Retina (tissue), 1 donor: ENCODE measurements at regions not wholly inside any gene's neighbourhood (a gene's known extent, or its start where the extent isn't known, plus 50 kb on each side); places are given as distances from the start of the nearest gene placed in this dataset.
"Not testable (repeated sequence)": the region's sequence is repeated elsewhere in the genome, so short reads cannot be mapped to it uniquely, and the experiment has no call there.

Source experiments
- DNase-seq: peaks from one replicate; pipeline ENCODE4 v3.0.0-alpha.2; 2016

DNA sequence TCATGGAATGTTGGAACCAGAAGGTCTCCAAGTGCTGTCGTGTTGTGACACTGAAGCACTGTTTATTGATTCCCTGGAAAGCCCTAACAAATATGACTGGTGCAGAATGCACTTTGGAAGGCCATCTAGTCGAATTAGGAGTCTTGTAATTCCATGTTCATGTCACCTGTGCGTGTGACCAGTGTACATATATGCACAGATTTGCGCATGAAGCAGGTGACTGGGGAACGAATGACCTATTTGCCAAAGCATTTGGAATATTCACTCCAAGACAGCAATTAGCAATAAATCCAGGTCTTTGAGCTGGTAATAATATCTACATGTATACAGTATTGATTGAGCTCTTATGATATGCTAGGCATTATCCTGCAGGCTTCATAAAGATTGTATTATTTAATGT is 177.5 kb upstream of the PFN2 start:
- DNase-seq, result no peak

DNA sequence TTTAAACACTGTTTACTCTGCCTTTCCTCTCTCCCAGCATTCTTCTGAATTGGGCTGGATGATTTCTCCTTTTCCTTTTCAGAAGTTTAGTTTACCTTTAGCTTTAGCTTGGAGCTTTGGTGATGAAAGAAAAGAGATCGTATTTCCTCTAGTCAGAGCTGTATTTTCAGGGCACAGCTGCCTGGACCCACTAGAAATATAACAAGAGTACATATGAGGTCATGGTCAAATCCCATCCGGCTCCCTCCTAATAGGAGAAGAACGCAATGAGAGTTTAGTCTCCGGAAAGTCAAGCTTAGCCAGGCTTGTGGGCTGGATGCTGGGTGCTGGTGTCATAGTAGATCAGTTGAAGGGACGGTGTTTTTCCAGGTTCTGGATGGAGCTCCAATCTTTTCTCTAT is 177.1 kb upstream of the PFN2 start:
- no peak for DNase-seq

DNA sequence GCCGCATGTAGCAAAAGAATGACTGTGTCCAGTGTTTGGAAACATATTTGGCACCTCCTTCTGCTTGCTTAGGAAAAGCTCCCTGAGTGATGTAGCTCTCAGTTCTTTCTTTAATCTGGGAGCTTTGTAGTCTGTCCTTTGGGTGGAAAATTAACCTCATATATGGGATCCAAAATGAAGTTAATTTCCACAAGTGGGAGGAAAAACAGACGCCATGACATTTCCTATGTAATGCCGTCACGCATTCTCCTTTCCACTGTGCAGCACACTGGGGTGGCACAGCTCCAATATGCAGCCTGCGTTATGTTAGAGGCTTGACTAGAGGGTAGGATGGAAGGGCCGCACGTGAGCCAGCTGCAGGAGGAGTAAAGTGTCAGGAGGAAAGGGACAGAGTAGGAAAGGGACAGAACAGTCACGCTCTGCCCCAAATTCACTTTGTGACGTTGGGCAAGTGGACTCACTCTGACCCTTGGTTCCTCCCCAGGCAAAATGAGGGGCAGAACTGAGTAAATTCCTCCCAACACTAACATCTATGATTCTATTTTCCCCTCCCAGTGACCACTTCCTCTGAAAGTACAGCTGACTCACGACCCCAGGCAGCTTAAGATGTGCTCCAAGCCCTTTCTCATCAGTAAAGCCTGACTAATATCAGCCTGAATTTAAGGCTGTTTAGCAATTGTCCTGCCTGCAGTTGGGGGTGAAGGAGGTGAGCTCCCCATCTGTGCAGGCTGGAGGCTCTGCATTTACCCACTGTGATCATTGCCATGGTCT is 176.5 kb upstream of the PFN2 start:
- DNase-seq, result no peak

DNA sequence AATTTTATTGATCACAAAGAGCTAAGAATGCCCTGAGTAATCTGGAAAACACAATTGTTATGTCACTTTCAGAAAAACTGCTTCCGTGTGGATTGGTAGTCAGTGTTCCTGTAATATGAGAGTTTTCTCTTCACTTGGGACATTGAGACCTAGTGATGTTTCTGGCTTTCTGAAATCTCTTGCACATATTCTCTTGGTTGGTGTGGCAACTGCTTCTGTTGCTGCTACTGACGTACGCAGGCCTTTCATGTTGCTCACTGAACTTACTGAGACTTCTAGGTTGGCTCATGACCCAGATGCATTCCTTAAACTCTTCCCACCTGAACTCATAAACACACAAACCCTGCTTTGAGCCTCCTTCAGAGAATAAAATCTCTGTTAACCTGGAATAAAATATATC is 175.0 kb upstream of the PFN2 start:
- no peak for DNase-seq

DNA sequence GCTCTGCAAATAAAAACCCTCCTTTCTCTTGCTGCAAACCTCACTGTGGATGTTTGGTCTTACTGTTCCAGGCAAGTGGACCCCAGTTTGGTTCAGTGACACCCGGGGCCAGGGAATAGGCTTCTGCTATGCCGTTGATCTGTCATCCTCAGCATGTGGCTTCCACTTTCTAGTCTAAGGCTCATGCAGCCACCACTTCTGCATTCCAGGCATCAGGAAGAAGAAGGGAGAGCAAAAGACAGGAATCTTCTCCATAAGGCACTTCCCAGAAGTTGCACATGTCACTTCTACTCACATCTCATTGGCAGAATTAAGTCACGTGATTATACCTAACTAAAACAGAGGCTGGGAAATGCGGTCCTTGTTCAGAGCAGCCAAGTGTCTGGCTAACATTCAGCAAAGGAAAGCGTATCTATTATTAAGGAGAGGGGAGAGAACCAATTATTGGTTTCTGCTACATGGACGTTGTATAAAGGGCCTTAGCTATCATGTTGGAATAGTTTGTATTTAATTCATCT is 173.6 kb upstream of the PFN2 start:
- DNase-seq, result no peak

DNA sequence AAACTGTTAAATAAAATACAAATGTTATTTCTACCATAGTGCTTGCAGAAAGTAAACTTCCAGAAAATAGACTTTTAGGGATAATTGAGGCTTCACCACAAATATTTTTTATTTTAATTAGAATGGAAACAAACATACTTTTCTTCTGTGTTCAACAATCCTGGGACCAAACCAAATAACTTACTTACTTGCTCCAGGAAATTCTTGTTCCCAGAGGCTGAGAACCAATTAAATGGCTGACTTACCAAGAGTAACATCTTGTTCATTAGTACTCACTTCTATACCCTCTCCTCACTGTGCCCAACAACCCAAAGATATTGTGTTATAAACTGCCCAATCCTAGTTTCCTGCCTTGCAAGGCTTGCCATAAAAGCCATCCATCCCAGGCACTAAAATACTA is 172.2 kb upstream of the PFN2 start:
- no peak for DNase-seq

DNA sequence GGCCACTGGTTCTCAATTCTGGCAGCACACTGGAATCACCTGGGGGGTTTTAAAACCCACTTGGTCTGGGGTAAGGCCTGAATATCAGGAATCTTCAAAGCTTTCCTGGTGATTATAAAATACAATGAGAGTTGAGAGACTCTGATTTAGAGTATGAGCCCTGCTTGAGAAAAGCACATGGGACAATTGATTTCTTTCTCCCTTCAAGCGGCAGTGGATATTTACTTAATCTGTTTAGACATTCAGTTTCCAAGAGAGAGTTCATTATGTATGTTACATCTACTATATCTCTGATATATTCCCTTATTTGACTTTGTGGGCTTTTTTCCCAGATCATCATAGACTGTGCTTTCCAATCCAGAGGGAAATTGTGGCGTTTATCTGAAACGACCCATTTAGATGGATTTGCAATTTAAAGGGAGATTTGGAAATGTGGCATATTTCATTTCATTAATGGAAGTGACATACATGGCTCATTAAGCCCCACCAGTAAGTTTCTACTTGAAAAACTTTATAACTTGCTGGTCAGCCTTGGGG is 171.2 kb upstream of the PFN2 start:
- no peak for DNase-seq

DNA sequence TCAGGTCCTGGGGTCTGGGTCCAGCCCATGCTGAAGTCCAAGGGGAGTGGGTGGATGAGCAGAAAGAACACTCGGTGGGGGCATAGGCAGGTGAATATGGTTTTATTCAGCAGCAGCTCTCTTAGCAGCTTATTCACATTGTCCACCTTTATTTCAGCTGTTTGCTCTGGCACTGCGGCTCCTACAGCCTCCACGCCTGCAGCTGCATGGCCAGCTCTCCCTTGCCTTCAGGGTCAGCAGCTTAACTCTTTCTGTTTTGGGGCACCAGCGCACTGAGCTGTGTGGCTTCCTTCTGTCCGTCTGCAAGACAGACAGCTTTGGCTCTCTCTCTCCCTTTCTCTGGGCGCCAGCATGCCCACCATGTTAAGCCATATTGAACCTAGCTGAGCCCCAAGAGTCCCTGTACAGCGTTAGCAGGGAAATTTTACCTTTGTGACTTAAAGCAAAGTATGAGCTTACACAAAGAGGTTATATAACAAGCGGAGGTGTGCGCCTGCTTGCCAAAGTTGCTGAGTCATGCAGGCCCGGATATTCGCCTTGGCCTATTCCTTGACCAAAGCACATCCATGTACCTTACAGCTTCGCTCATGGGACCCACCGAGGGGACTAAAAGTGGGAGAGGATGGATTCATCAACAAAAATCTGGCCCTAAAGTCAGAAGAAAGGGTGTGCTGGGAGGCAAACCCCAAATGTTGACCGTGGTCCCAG is 170.1 kb upstream of the PFN2 start:
- no peak for DNase-seq

DNA sequence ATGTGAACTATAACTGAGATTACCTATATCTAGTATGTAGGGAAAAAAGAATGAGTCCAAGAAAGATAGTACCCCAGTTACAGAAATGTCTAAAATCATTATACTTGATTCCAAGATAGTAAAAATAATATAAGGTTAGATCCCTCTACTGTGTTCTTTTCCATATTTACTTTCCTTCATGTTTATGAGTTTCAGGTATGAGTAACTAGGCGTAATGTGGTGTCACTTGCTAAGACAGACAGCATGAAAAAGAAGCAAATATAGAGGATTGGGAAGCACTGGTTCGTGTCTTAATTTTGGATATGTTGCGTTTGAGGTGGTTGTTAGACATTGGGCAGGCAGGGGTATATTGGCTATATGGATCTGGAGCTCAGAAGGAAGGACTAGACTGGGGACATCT is 168.1 kb upstream of the PFN2 start:
- DNase-seq, result no peak

DNA sequence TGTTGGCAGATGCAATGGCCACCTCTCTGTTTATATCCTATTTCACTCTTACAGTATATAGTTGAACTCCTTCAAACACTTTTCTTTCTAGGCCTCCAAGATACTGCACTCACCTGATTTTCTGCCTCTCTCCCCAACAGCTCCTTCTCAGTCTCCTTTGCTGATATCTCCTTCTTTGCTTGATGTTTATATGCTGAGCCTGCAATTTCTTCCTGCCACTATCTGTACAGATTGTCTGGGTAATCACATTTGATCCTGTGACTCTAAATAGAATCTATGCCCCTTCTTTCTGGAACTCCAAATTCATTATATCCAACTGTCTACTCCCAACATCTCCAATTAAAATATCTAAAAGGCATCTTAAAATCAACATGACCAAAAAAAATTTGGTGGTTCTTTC is 165.5 kb upstream of the PFN2 start:
- DNase-seq, result no peak

DNA sequence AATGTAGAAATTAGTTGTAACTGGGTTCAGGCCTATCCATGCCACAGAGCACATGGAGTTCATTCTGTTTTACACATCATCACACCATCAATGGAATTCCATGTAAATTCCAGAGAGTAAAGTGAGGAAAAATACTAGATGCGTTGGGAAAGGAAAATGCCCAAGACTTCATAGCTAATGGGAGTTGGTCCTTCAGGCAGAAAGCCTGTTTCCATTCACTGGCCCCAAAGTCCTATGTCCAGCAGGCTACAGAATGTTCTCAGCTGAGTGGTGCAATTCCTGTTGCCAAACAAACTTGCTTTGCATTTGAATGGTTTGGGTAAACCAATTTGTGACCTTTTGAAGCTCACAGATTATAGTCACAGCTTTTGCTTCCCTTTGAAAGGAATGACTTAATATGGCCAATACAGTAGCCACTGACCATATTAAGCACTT is 164.6 kb upstream of the PFN2 start:
- no peak for DNase-seq

DNA sequence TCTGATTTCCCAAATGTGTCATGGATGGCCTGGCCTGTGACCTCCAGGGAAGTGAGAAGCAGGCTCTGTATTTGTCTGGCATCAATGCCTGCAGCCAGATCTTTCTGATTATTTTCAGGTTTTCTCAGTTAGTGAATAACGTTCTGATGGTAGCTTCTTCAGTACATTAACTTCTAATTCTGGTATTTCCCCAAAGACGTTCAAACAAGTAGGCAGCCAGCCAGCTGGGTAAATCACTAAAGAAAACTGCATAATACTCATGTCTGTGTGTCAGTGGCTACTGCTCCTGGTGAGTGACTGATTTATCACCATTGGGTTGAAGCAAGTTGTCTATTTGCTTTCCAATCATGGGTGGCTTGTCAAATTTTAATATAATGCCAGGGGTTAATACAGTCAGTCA is 162.6 kb upstream of the PFN2 start:
- DNase-seq, result no peak

DNA sequence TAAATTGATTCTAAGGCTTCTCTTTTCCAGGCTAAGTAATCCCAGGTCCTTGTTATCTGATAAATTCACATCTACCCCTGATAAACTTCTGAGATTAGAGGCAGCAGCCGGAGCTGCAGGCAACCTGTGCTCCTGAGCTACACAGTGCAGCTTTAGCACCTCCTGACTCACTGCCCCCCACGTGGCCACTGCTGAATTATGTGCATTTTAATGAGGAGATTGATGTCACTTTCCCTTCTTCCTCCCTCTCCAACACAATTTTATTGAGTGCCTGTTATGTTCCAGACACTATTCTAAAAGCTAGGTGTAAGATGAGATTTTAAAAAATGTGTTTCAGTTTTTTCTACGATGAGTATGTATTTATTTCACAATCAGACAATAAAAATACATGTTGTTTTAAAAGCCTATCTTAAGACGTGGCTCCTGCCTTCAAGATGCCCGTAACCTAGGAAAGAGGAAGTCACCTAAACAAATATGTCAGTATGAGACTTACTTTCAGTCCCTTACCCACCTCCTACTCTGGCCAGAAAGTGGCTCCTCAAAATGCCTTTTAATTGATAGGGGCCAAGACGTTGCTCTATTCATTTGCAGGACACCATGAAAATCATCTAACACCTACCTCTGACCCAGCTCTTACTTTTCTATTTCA is 161.5 kb upstream of the PFN2 start:
- DNase-seq, result no peak

DNA sequence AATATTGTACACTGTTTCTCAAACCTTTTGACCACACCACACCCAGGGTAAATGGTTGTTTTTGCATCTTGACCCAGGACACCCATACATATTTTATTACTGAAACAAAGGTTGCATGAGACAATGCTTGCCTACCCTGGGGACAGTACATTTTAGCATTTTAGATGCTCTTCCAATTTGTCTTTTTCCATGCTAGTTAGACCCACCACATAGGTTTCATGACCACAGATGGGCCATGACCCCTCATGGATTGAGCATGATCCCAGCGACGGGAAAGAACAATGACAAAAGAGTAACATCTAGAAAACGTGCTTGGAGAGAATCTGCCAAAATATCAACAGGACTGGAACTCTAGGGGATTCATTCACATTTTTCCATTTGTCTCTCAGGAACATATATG is 161.0 kb upstream of the PFN2 start:
- DNase-seq, result no peak

DNA sequence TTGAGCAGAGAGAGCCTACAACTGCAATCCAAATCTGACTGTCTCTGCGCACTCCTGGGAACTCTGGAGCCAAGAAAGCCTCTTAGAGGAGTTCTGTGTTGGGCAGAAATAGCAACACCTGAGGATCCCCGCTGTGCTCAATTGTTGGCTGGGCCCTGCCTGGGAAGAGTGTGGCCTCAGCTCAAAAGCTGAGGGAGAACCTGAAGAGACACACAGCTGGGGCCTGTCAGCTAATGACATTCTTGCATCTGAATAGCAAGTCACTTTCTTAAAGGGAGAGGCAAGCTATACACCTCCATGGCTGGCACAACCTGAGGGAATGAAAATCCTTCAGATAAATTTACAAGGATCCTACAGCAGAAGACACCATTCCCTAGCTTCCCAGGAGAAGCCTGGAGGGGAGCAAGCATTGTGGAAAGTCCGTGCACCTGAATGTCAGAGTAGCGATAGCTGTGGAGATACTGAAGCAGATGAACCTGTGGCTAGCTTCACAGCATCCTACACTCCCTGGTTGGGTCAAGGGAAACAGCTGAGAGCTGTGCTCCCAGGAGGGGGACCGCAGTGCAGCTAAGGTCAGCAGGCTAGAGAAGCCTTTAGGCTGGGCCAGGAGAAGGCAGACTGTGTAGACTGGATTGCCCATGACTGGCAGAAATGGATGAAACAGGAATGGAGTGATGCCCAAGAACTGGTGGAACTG is 159.9 kb upstream of the PFN2 start:
- DNase-seq, result no peak

DNA sequence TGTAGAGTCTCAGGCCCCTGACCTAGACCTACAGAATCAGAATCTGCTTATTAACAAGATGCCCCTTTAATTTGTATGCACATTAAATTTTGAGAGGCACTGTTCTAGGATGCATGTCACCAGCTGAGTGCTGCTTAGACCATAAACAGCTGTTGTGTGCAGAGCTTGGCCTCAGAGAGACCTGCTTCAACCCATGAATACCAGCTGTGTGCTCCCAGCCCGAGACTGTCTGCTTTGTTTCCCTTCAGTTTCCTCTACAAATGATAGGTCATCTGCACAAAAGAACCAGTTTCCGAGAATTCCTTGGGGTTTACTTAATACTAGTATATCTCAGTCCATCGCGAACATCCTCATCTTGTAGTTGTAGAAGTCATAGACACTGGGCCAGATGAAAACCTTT is 158.5 kb upstream of the PFN2 start:
- DNase-seq, result no peak

DNA sequence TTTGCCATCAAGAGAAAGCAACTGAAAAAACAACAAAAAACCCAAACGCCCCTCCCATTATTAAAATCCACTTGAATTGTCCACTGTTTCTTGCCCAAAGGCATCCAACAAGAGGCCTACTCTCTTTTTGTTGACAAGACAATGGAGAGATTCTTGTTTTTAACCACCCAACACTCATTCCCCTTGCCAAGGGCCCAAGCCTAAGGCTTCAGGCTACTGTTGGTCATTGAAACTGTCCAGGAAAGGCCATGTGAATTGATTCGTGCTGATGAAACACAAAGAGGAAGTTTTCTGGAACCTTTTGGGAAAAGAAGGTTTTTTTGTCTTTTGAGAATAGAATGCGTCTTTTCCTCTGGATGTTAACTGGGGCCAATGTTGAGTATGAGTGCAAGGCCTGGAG is 157.4 kb upstream of the PFN2 start:
- DNase-seq, result no peak

DNA sequence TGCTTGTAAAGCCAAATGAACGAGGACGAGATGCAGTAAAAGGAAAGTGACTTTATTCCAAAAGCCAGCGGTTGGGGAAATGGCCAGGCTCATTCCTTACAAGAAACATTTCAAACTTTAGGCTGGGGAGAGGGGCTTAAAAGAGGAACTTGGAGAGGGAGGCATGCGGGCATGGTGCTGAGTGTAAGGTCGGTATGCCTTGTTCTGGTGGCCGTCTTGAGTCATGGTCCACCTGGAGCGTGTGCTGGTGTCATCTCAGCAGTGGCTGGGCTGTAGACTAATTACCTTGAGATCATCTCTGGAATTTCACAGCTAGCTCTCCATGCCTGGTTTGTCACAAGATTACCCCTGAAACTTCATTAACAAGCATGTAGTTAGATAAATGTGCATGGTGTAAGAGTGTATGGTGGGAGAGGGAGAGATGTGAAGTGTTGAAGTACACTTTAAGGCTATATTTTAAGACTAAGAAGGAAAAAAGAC is 156.4 kb upstream of the PFN2 start:
- no peak for DNase-seq

DNA sequence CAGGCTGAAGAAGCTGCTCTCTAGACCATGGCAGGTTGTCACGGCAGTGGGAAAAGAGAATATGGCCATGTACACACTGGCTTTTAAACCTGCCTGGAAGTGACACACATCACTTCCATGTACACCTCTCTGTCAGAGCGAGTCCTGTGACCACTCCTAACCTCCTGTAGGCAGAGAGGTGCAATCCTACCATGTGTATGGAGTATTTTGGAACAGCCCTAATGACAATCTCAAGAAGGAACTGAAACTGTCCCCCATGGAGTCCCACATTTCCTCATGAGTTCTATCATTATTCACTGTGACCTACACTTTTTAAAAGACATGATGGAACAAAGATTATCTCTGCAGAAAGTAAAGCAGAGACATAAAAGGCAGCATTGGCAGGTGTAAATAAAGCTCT is 153.4 kb upstream of the PFN2 start:
- DNase-seq, result no peak

DNA sequence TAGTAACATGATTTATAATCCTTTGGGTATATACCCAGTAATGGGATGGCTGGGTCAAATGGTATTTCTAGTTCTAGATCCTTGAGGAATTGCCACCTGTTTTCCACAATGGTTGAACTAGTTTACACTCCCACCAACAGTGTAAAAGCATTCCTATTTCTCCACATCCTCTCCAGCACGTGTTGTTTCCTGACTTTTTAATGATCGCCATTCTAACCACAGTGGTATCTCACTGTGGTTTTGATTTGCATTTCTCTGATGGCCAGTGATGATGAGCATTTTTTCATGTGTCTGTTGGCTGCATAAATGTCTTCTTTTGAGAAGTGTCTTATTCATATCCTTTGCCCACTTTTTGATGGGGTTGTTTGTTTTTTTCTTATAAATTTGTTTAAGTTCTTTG is 152.6 kb upstream of the PFN2 start:
- DNase-seq, result not testable (repeated sequence)

DNA sequence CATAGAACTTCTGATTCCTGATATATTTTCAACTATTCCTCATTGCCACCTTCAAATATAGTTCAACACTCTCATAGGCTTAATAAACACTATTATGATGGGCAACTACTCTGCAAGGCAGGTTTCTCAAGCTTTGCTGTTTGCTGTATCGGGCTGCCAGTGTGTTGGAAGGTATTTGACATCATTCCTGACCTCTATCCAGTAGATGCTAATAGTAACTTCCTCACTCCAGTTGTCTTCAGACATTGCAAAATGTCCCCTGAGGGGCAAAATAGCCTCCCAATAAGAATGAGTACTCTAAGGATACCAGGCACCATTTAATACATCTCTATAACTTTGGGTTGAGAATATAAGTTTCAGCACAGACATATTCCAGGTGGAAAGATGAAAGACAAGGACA is 147.5 kb upstream of the PFN2 start:
- DNase-seq, result no peak

DNA sequence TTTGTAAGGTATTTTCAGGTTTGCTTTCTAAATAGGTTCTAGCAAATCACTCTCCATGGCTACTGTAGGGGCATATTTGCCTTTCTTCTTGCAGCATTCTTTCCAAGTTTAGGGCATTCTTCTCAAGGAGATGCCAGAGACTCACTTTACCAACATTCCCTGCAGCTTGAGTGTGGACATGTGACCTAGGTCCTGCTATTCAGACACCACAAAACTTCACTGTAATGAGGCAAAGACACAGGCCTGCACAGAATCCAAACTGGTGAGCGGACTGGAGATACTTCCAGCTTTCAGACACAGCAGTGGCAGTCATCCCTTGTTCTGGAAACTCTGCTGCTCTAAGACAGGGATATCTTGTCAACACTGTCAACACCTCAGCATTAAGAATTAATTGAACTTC is 146.4 kb upstream of the PFN2 start:
- DNase-seq, result no peak

DNA sequence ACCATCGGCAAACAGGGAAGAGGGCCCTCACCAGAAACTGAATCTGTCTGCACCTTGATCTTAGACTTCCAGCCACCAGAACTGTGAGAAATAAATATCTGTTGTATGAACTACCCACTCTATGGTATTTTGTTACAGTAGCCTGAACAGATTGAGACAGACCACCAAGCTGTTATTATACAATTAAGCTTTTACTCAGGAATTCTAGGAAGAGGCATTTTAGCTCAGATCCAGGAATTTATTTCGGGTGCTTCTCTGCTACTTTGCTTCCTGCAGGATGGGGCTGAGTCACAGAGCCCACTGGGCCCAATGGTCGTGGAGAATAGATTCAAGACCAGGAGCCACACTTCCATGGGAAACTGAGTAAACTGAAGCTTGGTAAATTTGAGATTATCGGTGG is 145.5 kb upstream of the PFN2 start:
- DNase-seq, result no peak
